Astrocyte of the cerebellum (primary cell): ENCODE measurements at regions not wholly inside any gene's neighbourhood (a gene's known extent, or its start where the extent isn't known, plus 50 kb on each side); places are given as distances from the start of the nearest gene placed in this dataset.

Source experiments
- DNase-seq: peaks from one replicate; pipeline ENCODE4 v3.0.0-alpha.2; 2011; ENCODE audit warnings: low read depth
- H3K4me3 ChIP-seq: 2 replicates; pipeline ENCODE4 v1.5.1; 2011; ENCODE audit warnings: mild to moderate bottlenecking, low read depth, low read length, moderate library complexity
- CTCF ChIP-seq: IDR thresholded peaks from 2 replicates; pipeline ENCODE4 v1.5.1; 2012; ENCODE audit warnings: low read length, low read depth, moderate library complexity, mild to moderate bottlenecking; ENCODE audit errors: missing control alignments
- in situ Hi-C: cut with HindIII; loops from 2 replicates; pipeline ENCODE4 v1.10.0; 2017; ENCODE audit warnings: low sequenced_read_pairs

- in situ Hi-C loops, result no loop called here
- no peak for TF ChIP-seq CTCF
- no peak for DNase-seq
- no peak overlapping the region for H3K4me3 ChIP-seq
Measured at GRCh38 chr3:135865085-135865484, 100.4 kb upstream of the PPP2R3A start.

GRCh38 chr3:135865553-135865952, 100.0 kb upstream of the PPP2R3A start:
- no peak for TF ChIP-seq CTCF
- DNase-seq, result no peak
- H3K4me3 ChIP-seq, result no peak overlapping the region
- in situ Hi-C loops, result no loop called here

GRCh38 chr3:135867911-135868310, 97.6 kb upstream of the PPP2R3A start:
- no peak for TF ChIP-seq CTCF
- in situ Hi-C loops, result no loop called here

GRCh38 chr3:135868801-135869200, 96.7 kb upstream of the PPP2R3A start:
- in situ Hi-C loops, result no loop called here
- H3K4me3 ChIP-seq, result no peak overlapping the region
- no peak for TF ChIP-seq CTCF
- DNase-seq, result no peak

More at GRCh38 chr3:135867911-135868310, 97.6 kb upstream of the PPP2R3A start:
- H3K4me3 ChIP-seq, result no peak overlapping the region
- DNase-seq, result no peak

- DNase-seq, result no peak
- H3K4me3 ChIP-seq, result no peak overlapping the region
- in situ Hi-C loops, result no loop called here
- no peak for TF ChIP-seq CTCF
Measured at GRCh38 chr3:135869439-135870105, 96.0 kb upstream of the PPP2R3A start.

- H3K4me3 ChIP-seq, result no peak overlapping the region
- no peak for TF ChIP-seq CTCF
- in situ Hi-C loops, result no loop called here
- no peak for DNase-seq
Measured at GRCh38 chr3:135871311-135871710, 94.2 kb upstream of the PPP2R3A start.

GRCh38 chr3:135874035-135874434, 91.5 kb upstream of the PPP2R3A start:
- no peak for DNase-seq
- H3K4me3 ChIP-seq, result no peak overlapping the region
- in situ Hi-C loops, result no loop called here
- no peak for TF ChIP-seq CTCF
